HFFc6 (cell line): ENCODE measurements at regions not wholly inside any gene's neighbourhood (a gene's known extent, or its start where the extent isn't known, plus 50 kb on each side); places are given as distances from the start of the nearest gene placed in this dataset.

ENCODE experiments used
- DNase-seq: peaks from one replicate; pipeline ENCODE4 v3.0.0-alpha.2; 2018
- H3K27ac Mint-ChIP-seq: 2 replicates; pipeline ENCODE4 v1.8.0; 2020; ENCODE audit warnings: mild to moderate bottlenecking, mixed read lengths
- H3K27me3 Mint-ChIP-seq: 2 replicates; pipeline ENCODE4 v1.8.0; 2021; ENCODE audit warnings: mild to moderate bottlenecking, moderate library complexity, mixed read lengths; ENCODE audit not compliant: insufficient read depth
- H3K36me3 Mint-ChIP-seq: 2 replicates; pipeline ENCODE4 v1.8.0; 2021; ENCODE audit warnings: low read depth, mixed read lengths
- H3K4me1 Mint-ChIP-seq: 2 replicates; pipeline ENCODE4 v1.8.0; 2020; ENCODE audit warnings: low read depth, mixed read lengths
- H3K4me3 Mint-ChIP-seq: 2 replicates; pipeline ENCODE4 v1.8.0; 2020; ENCODE audit warnings: mild to moderate bottlenecking, moderate library complexity, mixed read lengths
- H3K9me3 Mint-ChIP-seq: 2 replicates; pipeline ENCODE4 v1.8.0; 2020; ENCODE audit warnings: mild to moderate bottlenecking, mixed read lengths
- TF ChIP-seq, protein P1 (sequence below): fragments of 200-600 bp; sonication (generic); IDR thresholded peaks from 2 replicates; pipeline ENCODE4 v1.5.0; 2021; ENCODE audit warnings: antibody characterized with exemption, mild to moderate bottlenecking

DNA sequence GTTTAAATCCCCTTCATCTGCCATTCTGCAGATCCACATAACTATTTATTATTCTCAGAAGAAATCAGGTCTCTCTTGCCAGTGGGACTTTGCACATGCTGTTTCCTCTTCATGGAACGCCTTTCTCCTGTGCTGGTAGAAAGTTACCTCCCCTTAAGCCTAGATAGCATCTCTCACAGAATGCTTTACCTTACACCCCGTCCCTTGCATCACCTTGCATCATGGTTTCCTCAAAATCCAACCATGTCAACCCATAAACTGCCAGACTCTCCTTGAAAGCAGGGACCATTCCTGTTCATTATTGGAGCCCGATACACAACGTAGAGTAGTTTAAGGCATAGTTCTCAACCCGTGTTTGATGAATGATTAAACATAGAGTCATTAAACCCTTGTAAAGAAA lies 396.2 kb upstream of the F9 start:
- Mint-ChIP-seq H3K4me1 (no peaks in the 10 kb centered on the region), H3K4me3 (no peak overlapping the region), H3K27me3 (no peaks in the 10 kb centered on the region; the same call in 1 of the 2 replicates), H3K27ac (no peak overlapping the region), H3K9me3 (peaks cover 3% of the 10 kb centered on the region; the same call in 1 of the 2 replicates), H3K36me3 (no peaks in the 10 kb centered on the region)
- DNase-seq = no peak
- TF ChIP-seq, protein P1, sequence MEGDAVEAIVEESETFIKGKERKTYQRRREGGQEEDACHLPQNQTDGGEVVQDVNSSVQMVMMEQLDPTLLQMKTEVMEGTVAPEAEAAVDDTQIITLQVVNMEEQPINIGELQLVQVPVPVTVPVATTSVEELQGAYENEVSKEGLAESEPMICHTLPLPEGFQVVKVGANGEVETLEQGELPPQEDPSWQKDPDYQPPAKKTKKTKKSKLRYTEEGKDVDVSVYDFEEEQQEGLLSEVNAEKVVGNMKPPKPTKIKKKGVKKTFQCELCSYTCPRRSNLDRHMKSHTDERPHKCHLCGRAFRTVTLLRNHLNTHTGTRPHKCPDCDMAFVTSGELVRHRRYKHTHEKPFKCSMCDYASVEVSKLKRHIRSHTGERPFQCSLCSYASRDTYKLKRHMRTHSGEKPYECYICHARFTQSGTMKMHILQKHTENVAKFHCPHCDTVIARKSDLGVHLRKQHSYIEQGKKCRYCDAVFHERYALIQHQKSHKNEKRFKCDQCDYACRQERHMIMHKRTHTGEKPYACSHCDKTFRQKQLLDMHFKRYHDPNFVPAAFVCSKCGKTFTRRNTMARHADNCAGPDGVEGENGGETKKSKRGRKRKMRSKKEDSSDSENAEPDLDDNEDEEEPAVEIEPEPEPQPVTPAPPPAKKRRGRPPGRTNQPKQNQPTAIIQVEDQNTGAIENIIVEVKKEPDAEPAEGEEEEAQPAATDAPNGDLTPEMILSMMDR = no peak

DNA sequence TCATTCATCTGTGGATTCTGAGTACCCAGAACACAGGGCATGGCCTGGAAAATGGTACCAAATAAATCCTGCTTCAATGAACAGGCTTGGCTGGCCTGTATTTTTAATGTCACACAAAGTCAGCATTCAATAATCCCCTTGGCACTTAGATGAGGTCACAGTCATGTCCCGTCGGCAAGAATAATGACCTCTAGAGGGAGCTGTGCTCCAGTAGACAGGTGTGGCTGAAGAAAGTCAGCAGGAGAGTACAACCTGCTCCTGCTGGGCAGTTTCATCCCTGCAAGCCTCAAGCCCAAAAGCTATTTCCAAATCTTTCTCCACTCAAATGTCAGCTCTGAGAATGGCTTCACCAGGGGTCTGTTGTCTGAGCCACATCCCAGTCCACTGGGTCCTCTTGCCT lies 404.0 kb upstream of the F9 start:
- Mint-ChIP-seq H3K9me3 (peaks cover 15% of the 10 kb centered on the region), H3K36me3 (no peaks in the 10 kb centered on the region), H3K4me3 (no peak overlapping the region), H3K27me3 (no peaks in the 10 kb centered on the region; the same call in 1 of the 2 replicates), H3K27ac (no peak overlapping the region), H3K4me1 (no peaks in the 10 kb centered on the region)
- no peak for DNase-seq
- TF ChIP-seq, protein P1 = no peak

DNA sequence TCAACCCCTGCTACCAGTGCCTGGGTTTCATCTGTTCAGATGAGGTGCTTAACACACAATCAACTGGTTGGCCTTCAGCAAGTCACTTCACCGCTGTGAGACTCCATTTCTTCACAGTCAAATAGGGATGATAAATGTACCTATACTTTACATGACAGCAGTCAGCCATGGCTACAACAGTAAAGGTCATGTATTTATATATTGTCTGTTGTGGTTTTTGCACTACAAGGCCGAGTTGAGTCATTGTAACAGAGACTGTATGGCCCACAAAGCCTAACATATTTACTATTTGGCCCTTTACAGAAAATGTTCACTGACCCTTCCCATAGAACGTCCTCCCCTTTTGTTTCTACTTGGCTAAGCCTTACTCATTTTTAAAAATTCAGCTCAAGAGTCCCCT lies 404.6 kb upstream of the F9 start:
- Mint-ChIP-seq H3K27ac (no peak overlapping the region), H3K4me3 (no peak overlapping the region), H3K9me3 (peaks cover 15% of the 10 kb centered on the region), H3K36me3 (no peaks in the 10 kb centered on the region), H3K27me3 (no peaks in the 10 kb centered on the region; the same call in 1 of the 2 replicates), H3K4me1 (no peaks in the 10 kb centered on the region)
- TF ChIP-seq, protein P1 = no peak
- DNase-seq = no peak

DNA sequence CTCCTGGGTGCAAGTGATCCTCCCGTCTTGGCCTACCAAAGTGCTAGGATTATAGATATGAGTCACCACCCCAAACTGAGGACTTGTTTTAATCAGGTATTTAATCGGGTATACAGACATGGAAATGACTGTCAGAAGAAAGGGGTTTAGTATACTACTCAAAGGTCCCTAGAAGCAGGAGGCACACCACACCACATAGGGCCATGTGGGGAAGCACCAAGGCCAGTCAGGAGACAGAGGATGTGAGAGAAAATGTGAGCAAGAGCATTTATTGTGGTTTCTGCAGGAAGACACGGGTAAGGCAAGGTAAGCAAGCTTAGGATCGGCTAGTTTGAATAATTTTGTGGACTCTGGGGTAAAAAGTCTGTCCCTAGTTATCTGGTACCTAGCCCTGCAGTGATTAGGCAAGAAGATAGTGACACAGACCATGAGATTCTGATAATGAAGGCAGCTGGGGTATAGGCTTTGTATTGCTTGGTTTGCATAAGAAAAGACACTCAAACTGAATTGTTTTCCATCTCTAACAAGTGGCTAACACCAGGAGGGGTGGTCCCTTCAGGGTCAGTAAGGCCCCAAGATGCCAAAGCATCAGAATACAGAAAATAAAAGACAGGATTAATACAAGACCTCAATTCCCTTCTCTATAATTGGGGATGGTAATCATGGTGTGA lies 408.8 kb upstream of the F9 start:
- H3K27me3 Mint-ChIP-seq = no peaks in the 10 kb centered on the region; the same call in 1 of the 2 replicates
- H3K9me3 Mint-ChIP-seq = peaks cover 11% of the 10 kb centered on the region
- no peaks in the 10 kb centered on the region for H3K4me1 Mint-ChIP-seq

GRCh38 chrX:139120760-139121159 lies 409.2 kb upstream of the FGF13 start:
- TF ChIP-seq, protein P1 = no peak
- DNase-seq = no peak
- no peaks in the 10 kb centered on the region; the same call in 1 of the 2 replicates for H3K27me3 Mint-ChIP-seq

More for the DNA sequence above, 408.8 kb upstream of the F9 start:
- Mint-ChIP-seq H3K4me3 (no peak overlapping the region), H3K36me3 (no peaks in the 10 kb centered on the region), H3K27ac (no peak overlapping the region)
- DNase-seq = no peak
- TF ChIP-seq, protein P1 = no peak

More at GRCh38 chrX:139120760-139121159, 409.2 kb upstream of the FGF13 start:
- Mint-ChIP-seq H3K36me3 (no peaks in the 10 kb centered on the region), H3K4me1 (no peaks in the 10 kb centered on the region), H3K9me3 (peaks cover 11% of the 10 kb centered on the region), H3K4me3 (no peak overlapping the region), H3K27ac (no peak overlapping the region)
